Activated CD8-positive, alpha-beta memory T cell treated with anti-CD3 and anti-CD28 coated beads, Interleukin-2, amount 50 U/mL, for 1 hour (primary cell): ENCODE measurements at regions not wholly inside any gene's neighbourhood (a gene's known extent, or its start where the extent isn't known, plus 50 kb on each side); places are given as distances from the start of the nearest gene placed in this dataset.

Source experiments
- DNase-seq: peaks from one replicate; pipeline ENCODE4 v3.0.0-alpha.2; 2020; ENCODE audit errors: extremely low read depth

GRCh38 chr3:59446775-59447465, 397.1 kb upstream of the CFAP20DC start:
- DNase-seq = no peak

- DNase-seq = no peak
Measured at GRCh38 chr3:59444676-59445075, 394.9 kb upstream of the CFAP20DC start.

GRCh38 chr3:59444294-59444671, 394.5 kb upstream of the CFAP20DC start:
- DNase-seq = no peak

- DNase-seq = no peak
Measured at GRCh38 chr3:59443618-59444293, 393.9 kb upstream of the CFAP20DC start.

- DNase-seq = no peak
Measured at GRCh38 chr3:59442046-59442445, 392.2 kb upstream of the CFAP20DC start.

GRCh38 chr3:59440285-59441028, 390.6 kb upstream of the CFAP20DC start:
- DNase-seq = no peak

- no peak for DNase-seq
Measured at GRCh38 chr3:59438492-59438891, 388.7 kb upstream of the CFAP20DC start.

GRCh38 chr3:59436164-59436958, 386.5 kb upstream of the CFAP20DC start:
- DNase-seq = no peak

GRCh38 chr3:59433546-59433945, 383.7 kb upstream of the CFAP20DC start:
- DNase-seq = no peak

- DNase-seq = no peak
Measured at GRCh38 chr3:59432665-59433064, 382.8 kb upstream of the CFAP20DC start.

- no peak for DNase-seq
Measured at GRCh38 chr3:59430341-59430740, 380.5 kb upstream of the CFAP20DC start.

- DNase-seq = no peak
Measured at GRCh38 chr3:59429198-59429597, 379.4 kb upstream of the CFAP20DC start.

- DNase-seq = no peak
Measured at GRCh38 chr3:59426821-59427565, 377.2 kb upstream of the CFAP20DC start.

- no peak for DNase-seq
Measured at GRCh38 chr3:59425942-59426341, 376.1 kb upstream of the CFAP20DC start.

GRCh38 chr3:59425371-59425770, 375.5 kb upstream of the CFAP20DC start:
- DNase-seq = no peak

- DNase-seq = no peak
Measured at GRCh38 chr3:59424268-59425010, 374.6 kb upstream of the CFAP20DC start.

- no peak for DNase-seq
Measured at GRCh38 chr3:59423707-59424106, 373.9 kb upstream of the CFAP20DC start.

GRCh38 chr3:59422312-59422711, 372.5 kb upstream of the CFAP20DC start:
- no peak for DNase-seq

- no peak for DNase-seq
Measured at GRCh38 chr3:59418836-59419235, 369.0 kb upstream of the CFAP20DC start.

GRCh38 chr3:59412516-59412915, 362.7 kb upstream of the CFAP20DC start:
- DNase-seq = no peak

- DNase-seq = no peak
Measured at GRCh38 chr3:59411694-59412093, 361.9 kb upstream of the CFAP20DC start.
